IMR-90 (cell line): ENCODE measurements at regions not wholly inside any gene's neighbourhood (a gene's known extent, or its start where the extent isn't known, plus 50 kb on each side); places are given as distances from the start of the nearest gene placed in this dataset.

Experiments
- CTCF ChIP-seq: conservative IDR thresholded peaks from 2 replicates; pipeline ENCODE4 v1.5.1; 2012; ENCODE audit warnings: mild to moderate bottlenecking, low read depth, low read length, improper control_type of control experiment
- ELK1 ChIP-seq: fragments of 150-350 bp; IDR thresholded peaks from 2 replicates; pipeline ENCODE4 v1.6.1; 2016; ENCODE audit warnings: low read depth, mild to moderate bottlenecking, low read length, moderate library complexity, borderline replicate concordance
- FOS ChIP-seq: fragments of 150-350 bp; IDR thresholded peaks from 2 replicates; pipeline ENCODE4 v1.6.1; 2016; ENCODE audit warnings: low read depth, low read length
- MAFK ChIP-seq: IDR thresholded peaks from 2 replicates; pipeline ENCODE4 v1.6.1; 2012; ENCODE audit warnings: low read depth, low read length, improper control_type of control experiment
- MAZ ChIP-seq: IDR thresholded peaks from 2 replicates; pipeline ENCODE4 v1.6.1; 2012; ENCODE audit warnings: low read depth, mild to moderate bottlenecking, low read length, improper control_type of control experiment, moderate library complexity, borderline replicate concordance
- POLR2A ChIP-seq: IDR thresholded peaks from 2 replicates; pipeline ENCODE4 v1.6.1; 2012; ENCODE audit warnings: mild to moderate bottlenecking, low read depth, low read length
- RAD21 ChIP-seq: IDR thresholded peaks from 2 replicates; pipeline ENCODE4 v1.6.1; 2012; ENCODE audit warnings: low read length, improper control_type of control experiment
- RFX5 ChIP-seq: IDR thresholded peaks from 2 replicates; pipeline ENCODE4 v1.8.0; 2012; ENCODE audit warnings: low read depth, mild to moderate bottlenecking, low read length, moderate library complexity
- USF2 ChIP-seq: fragments of 150-350 bp; IDR thresholded peaks from 2 replicates; pipeline ENCODE4 v1.6.1; 2017; ENCODE audit warnings: mild to moderate bottlenecking, antibody characterized with exemption, low read length, low read depth

GRCh38 chr4:147173322-147173721 is 227.7 kb upstream of the TTC29 start:
- TF ChIP-seq POLR2A (no peak), CTCF (no peak), ELK1 (no peak), RAD21 (no peak), MAFK (no peak), MAZ (no peak), FOS (no peak), RFX5 (no peak), USF2 (no peak)
